Activated CD8-positive, alpha-beta T cell treated with anti-CD3 and anti-CD28 coated beads for 36 hours (primary cell): ENCODE measurements at regions not wholly inside any gene's neighbourhood (a gene's known extent, or its start where the extent isn't known, plus 50 kb on each side); places are given as distances from the start of the nearest gene placed in this dataset.

Experiments
- ATAC-seq: fragments of 200-7000 bp; cut with Tn5 transposase; one replicate; pipeline ENCODE4 v1.10.0; 2021; ENCODE audit warnings: mild to moderate bottlenecking, moderate library complexity
- CTCF ChIA-PET: fragments of 350-600 bp; sonication (Branson Sonifier 250); formaldehyde crosslinking; loops from one replicate; lab custom pipeline; 2021; ENCODE audit warnings: antibody characterized with exemption; lab: Charles Lee
- POLR2A ChIA-PET: fragments of 350-600 bp; sonication (Branson Sonifier 250); formaldehyde crosslinking; loops from one replicate; lab custom pipeline; 2021; ENCODE audit warnings: antibody characterized with exemption; lab: Charles Lee
- DNase-seq: peaks from one replicate; pipeline ENCODE4 v3.0.0-alpha.2; 2020
- H3K27ac Mint-ChIP-seq: one replicate; pipeline ENCODE4 v1.8.0; 2021; ENCODE audit warnings: mild to moderate bottlenecking, mixed read lengths
- H3K27me3 Mint-ChIP-seq: one replicate; pipeline ENCODE4 v1.8.0; 2021; ENCODE audit warnings: mixed read lengths
- H3K36me3 Mint-ChIP-seq: one replicate; pipeline ENCODE4 v1.8.0; 2021; ENCODE audit warnings: low read depth, mixed read lengths
- H3K4me1 Mint-ChIP-seq: one replicate; pipeline ENCODE4 v1.8.0; 2021; ENCODE audit warnings: low read depth, mixed read lengths
- H3K4me3 Mint-ChIP-seq: one replicate; pipeline ENCODE4 v1.8.0; 2021; ENCODE audit warnings: mild to moderate bottlenecking, moderate library complexity, mixed read lengths
- H3K9me3 Mint-ChIP-seq: one replicate; pipeline ENCODE4 v1.8.0; 2021; ENCODE audit warnings: mixed read lengths
- intact Hi-C: fragments of 100-400 bp; cut with micrococcal nuclease; formaldehyde crosslinking; loops from one replicate; pipeline ENCODE4 v1.10.0; 2022
- TF ChIP-seq, protein P1 (sequence below): fragments of 200-600 bp; IDR thresholded peaks from one replicate; pipeline ENCODE4 v1.8.0; 2022; ENCODE audit warnings: antibody characterized with exemption, mild to moderate bottlenecking

DNA sequence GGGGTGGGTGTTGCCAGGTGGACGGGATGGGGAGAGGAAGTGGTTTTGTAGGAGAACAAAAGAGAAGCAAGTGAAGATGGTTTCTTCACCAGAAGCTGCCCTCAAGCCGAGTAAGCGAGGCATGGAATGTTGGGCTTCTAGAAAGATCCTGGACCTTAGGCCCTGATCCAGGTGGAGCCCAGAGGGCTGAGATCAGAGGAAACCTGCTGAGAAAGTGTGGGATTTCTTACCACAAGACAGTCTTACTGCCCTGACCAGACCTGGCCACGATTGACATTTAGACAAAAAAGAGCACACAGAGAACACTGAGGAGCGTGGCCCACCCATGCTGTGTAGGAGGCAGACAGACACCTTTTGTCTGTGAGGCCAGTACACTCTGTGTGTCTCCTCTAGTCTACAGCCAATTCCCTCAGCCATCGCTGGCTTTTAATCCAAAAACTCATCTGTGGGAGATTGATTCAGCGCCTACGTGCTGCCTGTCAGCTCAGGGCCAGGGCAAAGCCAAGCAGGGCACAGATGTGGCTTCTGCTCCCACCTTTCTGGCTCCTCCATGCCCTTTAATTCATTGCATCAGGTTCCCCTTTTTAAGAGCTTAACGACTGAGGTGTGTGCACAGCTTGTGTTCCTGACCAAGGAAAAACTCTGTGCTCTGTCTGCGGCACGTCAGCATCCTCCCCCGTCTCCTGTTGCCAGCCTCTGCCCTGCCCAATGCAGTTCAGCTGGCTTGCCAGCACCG lies 123.3 kb downstream of the AKAP11 start:
- Mint-ChIP-seq H3K4me3 (peak overlapping the region; percentile 78), H3K9me3 (peaks cover 3% of the 10 kb centered on the region), H3K36me3 (peaks cover 44% of the 10 kb centered on the region), H3K27ac (peak overlapping the region; percentile 99), H3K4me1 (peaks cover 77% of the 10 kb centered on the region), H3K27me3 (no peaks in the 10 kb centered on the region)
- intact Hi-C loops: loop anchor here (5.0 to 10.0 kb wide), 2 partner anchors 60 to 102 kb away; no protein-coding TSS in a partner anchor
- ChIA-PET CTCF (interaction anchor here (1.0 to 1.5 kb wide), 4 partner anchors 8 to 61 kb away, joined by 3 to 6 read pairs (median 4); no protein-coding TSS in a partner anchor), POLR2A (interaction anchor here (0.6 to 10.1 kb wide), 12 partner anchors 8 to 179 kb away, joined by 3 to 192 read pairs (median 4); partner anchors contain the start of genes AKAP11 and TNFSF11)
- TF ChIP-seq, protein P1, sequence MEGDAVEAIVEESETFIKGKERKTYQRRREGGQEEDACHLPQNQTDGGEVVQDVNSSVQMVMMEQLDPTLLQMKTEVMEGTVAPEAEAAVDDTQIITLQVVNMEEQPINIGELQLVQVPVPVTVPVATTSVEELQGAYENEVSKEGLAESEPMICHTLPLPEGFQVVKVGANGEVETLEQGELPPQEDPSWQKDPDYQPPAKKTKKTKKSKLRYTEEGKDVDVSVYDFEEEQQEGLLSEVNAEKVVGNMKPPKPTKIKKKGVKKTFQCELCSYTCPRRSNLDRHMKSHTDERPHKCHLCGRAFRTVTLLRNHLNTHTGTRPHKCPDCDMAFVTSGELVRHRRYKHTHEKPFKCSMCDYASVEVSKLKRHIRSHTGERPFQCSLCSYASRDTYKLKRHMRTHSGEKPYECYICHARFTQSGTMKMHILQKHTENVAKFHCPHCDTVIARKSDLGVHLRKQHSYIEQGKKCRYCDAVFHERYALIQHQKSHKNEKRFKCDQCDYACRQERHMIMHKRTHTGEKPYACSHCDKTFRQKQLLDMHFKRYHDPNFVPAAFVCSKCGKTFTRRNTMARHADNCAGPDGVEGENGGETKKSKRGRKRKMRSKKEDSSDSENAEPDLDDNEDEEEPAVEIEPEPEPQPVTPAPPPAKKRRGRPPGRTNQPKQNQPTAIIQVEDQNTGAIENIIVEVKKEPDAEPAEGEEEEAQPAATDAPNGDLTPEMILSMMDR: no peak
- ATAC-seq (peak; percentile 23), DNase-seq (peak; percentile 67)

GRCh38 chr13:42396501-42396900 lies 124.5 kb downstream of the AKAP11 start:
- intact Hi-C loops: loop anchor here (5.0 to 10.0 kb wide), 2 partner anchors 62 to 101 kb away; no protein-coding TSS in a partner anchor
- Mint-ChIP-seq H3K36me3 (peaks cover 51% of the 10 kb centered on the region), H3K9me3 (peaks cover 6% of the 10 kb centered on the region), H3K27ac (peak overlapping the region; percentile 99), H3K4me3 (peak overlapping the region; percentile 78), H3K27me3 (no peaks in the 10 kb centered on the region), H3K4me1 (peaks cover 83% of the 10 kb centered on the region)
- POLR2A ChIA-PET: interaction anchor here (0.6 to 10.1 kb wide), 16 partner anchors 10 to 1901 kb away, joined by 3 to 192 read pairs (median 4); partner anchors contain the start of genes AKAP11 and TNFSF11
- CTCF ChIA-PET: interaction anchor here (1.0 to 1.5 kb wide), 2 partner anchors 14 to 62 kb away, joined by 3 to 4 read pairs; no protein-coding TSS in a partner anchor
- ATAC-seq: peak; percentile 39
- TF ChIP-seq, protein P1: no peak
- peak; percentile 81 for DNase-seq

GRCh38 chr13:42396901-42397655 lies 125.1 kb downstream of the AKAP11 start:
- intact Hi-C loops: loop anchor here (5.0 to 10.0 kb wide), 2 partner anchors 62 to 100 kb away; no protein-coding TSS in a partner anchor
- ChIA-PET CTCF (interaction anchor here (1.5 kb wide), 1 partner anchor 63 kb away, joined by 4 read pairs; no protein-coding TSS in a partner anchor), POLR2A (interaction anchor here (0.6 to 10.1 kb wide), 13 partner anchors 10 to 1900 kb away, joined by 3 to 192 read pairs (median 4); partner anchors contain the start of gene AKAP11)
- no peaks in the 10 kb centered on the region for H3K27me3 Mint-ChIP-seq
- H3K4me3 Mint-ChIP-seq: peak overlapping the region; percentile 78
- ATAC-seq (no peak), DNase-seq (peak; percentile 40)
- TF ChIP-seq, protein P1: no peak
- H3K36me3 Mint-ChIP-seq: peaks cover 55% of the 10 kb centered on the region
- H3K4me1 Mint-ChIP-seq: peaks cover 82% of the 10 kb centered on the region
- peaks cover 6% of the 10 kb centered on the region for H3K9me3 Mint-ChIP-seq
- H3K27ac Mint-ChIP-seq: peak overlapping the region; percentile 99

GRCh38 chr13:42398533-42398932 lies 126.6 kb downstream of the AKAP11 start:
- Mint-ChIP-seq H3K27ac (peak overlapping the region; percentile 99), H3K27me3 (no peaks in the 10 kb centered on the region), H3K36me3 (peaks cover 61% of the 10 kb centered on the region), H3K4me3 (no peak overlapping the region), H3K4me1 (peaks cover 76% of the 10 kb centered on the region), H3K9me3 (peaks cover 6% of the 10 kb centered on the region)
- DNase-seq (no peak), ATAC-seq (no peak)
- POLR2A ChIA-PET: interaction anchor here (1.1 to 2.5 kb wide), 2 partner anchors 21 to 43 kb away, joined by 4 to 11 read pairs; no protein-coding TSS in a partner anchor
- CTCF ChIA-PET: interaction anchor here (1.2 kb wide), 1 partner anchor 17 kb away, joined by 4 read pairs; no protein-coding TSS in a partner anchor
- TF ChIP-seq, protein P1: no peak
- intact Hi-C loops: loop anchor here (5.0 to 10.0 kb wide), 2 partner anchors 64 to 99 kb away; no protein-coding TSS in a partner anchor
